ENCODE measurements at regions not wholly inside any gene's neighbourhood (a gene's known extent, or its start where the extent isn't known, plus 50 kb on each side); places are given as distances from the start of the nearest gene placed in this dataset.

DNA sequence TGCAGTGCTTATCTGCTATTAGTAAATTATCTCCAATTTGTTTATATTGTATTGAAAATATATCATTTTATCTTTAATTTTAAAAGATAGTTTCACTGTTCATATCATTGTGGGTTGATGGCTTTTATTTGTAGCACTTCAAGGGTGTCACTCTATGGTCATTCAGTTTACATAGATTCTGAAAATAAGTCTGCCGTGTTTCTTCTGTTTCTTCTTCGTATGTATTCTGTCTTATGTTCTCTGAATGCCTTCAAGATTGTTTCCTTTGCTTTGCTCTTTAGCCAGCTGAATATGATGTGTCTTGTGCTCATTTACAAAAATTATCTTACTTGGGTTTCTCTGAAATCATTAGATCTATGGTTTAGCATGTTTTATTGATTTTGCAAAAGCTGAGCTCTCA is 359.9 kb downstream of the CYLC2 start:
- TF ChIP-seq, protein P1, sequence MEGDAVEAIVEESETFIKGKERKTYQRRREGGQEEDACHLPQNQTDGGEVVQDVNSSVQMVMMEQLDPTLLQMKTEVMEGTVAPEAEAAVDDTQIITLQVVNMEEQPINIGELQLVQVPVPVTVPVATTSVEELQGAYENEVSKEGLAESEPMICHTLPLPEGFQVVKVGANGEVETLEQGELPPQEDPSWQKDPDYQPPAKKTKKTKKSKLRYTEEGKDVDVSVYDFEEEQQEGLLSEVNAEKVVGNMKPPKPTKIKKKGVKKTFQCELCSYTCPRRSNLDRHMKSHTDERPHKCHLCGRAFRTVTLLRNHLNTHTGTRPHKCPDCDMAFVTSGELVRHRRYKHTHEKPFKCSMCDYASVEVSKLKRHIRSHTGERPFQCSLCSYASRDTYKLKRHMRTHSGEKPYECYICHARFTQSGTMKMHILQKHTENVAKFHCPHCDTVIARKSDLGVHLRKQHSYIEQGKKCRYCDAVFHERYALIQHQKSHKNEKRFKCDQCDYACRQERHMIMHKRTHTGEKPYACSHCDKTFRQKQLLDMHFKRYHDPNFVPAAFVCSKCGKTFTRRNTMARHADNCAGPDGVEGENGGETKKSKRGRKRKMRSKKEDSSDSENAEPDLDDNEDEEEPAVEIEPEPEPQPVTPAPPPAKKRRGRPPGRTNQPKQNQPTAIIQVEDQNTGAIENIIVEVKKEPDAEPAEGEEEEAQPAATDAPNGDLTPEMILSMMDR (IDR thresholded peaks at IDR 0.05) = no peak
- no peak for TF ChIP-seq POLR2A (IDR thresholded peaks at IDR 0.05)
